B cell (primary cell): ENCODE measurements at regions not wholly inside any gene's neighbourhood (a gene's known extent, or its start where the extent isn't known, plus 50 kb on each side); places are given as distances from the start of the nearest gene placed in this dataset.

Experiments used
- CTCF ChIP-seq: fragments of 200-600 bp; IDR thresholded peaks from one replicate; pipeline ENCODE4 v1.8.0; 2022; ENCODE audit warnings: antibody characterized with exemption, mild to moderate bottlenecking
- EZH2 ChIP-seq: IDR thresholded peaks from 2 replicates; pipeline ENCODE4 v1.6.1; 2012; ENCODE audit warnings: borderline replicate concordance, low read depth, mild to moderate bottlenecking, moderate library complexity, low read length; ENCODE audit not compliant: insufficient read depth, poor library complexity, severe bottlenecking

- TF ChIP-seq CTCF (no peak), EZH2 (no peak)
Measured at GRCh38 chr9:25117791-25118190, 560.5 kb downstream of the TUSC1 start.
